GM12891 (cell line): ENCODE measurements at regions not wholly inside any gene's neighbourhood (a gene's known extent, or its start where the extent isn't known, plus 50 kb on each side); places are given as distances from the start of the nearest gene placed in this dataset.
A peak's percentile ranks its signal among the peaks of the same experiment; 100 is the strongest.

Source experiments
- DNase-seq: peaks from one replicate; pipeline ENCODE4 v3.0.0; 2011; ENCODE audit warnings: low spot score; ENCODE audit not compliant: insufficient read length
- FAIRE-seq: peaks from 2 replicates; lab custom pipeline; 2011; peaks lifted over from hg19 to GRCh38; lab: Jason Lieb, UNC
- PAX5 ChIP-seq: IDR thresholded peaks from 2 replicates; pipeline ENCODE4 v1.6.1; 2011; ENCODE audit warnings: low read length, moderate library complexity, mild to moderate bottlenecking; ENCODE audit not compliant: insufficient read depth, severe bottlenecking
- POLR2A ChIP-seq: IDR thresholded peaks from 2 replicates; pipeline ENCODE4 v1.6.1; 2011; ENCODE audit warnings: low read depth, low read length, control low read depth
- POLR2AphosphoS5 ChIP-seq: IDR thresholded peaks from 2 replicates; pipeline ENCODE4 v1.6.1; 2011; ENCODE audit warnings: low read depth, low read length, control low read depth
- POU2F2 ChIP-seq: IDR thresholded peaks from 2 replicates; pipeline ENCODE4 v1.6.1; 2011; ENCODE audit warnings: low read depth, mild to moderate bottlenecking, control low read depth, low read length, moderate library complexity
- SPI1 ChIP-seq: IDR thresholded peaks from 2 replicates; pipeline ENCODE4 v1.6.1; 2011; ENCODE audit warnings: low read depth, low read length, control low read depth
- TAF1 ChIP-seq: IDR thresholded peaks from 2 replicates; pipeline ENCODE4 v1.6.1; 2011; ENCODE audit warnings: low read depth, low read length, control low read depth

DNA sequence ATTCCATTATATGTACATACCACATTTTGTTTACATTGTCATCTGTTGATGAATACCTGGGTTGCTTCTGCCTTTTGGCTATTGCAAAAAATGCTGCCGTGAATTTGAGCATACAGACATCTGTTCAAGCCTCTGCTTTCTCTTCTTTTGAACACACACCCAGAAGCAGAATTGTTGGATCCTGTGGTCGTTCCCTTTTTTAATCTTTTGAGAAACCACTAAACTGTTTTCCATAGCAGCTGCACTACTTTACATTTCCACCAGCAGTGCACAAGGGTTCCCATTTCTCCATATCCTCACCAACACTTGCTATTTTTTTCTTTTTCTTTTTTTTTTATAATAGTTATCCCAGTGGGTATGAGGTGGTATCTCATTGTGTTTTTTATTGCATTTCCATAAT is 123.5 kb downstream of the TEX29 start:
- FAIRE-seq = no peak
- DNase-seq = no peak
- TF ChIP-seq PAX5 (no peak), POU2F2 (no peak), TAF1 (no peak), POLR2A (no peak), SPI1 (no peak), POLR2AphosphoS5 (no peak)

DNA sequence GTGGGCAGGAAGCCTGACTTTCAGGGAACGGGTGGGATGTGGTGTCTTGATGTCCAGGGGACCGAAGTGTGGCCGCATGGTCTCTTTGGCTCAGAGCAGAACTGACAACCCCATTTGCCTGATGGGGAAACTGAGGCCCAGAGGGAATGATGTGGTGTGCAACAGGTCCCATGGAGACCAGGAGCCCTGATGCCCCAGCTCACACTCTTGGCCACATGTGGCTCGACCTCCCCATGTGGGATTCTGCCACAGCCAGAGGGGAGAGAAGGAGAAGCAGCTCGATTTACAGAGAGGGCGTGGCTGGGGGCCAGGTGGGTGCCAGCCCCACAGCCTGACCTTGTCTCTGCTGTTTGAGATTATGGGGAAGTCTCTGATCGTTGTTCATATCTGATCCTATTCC is 128.1 kb downstream of the TEX29 start:
- TF ChIP-seq POLR2AphosphoS5 = no peak
- TF ChIP-seq PAX5 = no peak
- TF ChIP-seq TAF1 = no peak
- TF ChIP-seq POLR2A = no peak
- no peak for TF ChIP-seq POU2F2
- TF ChIP-seq SPI1 = no peak
- FAIRE-seq = no peak
- no peak for DNase-seq

DNA sequence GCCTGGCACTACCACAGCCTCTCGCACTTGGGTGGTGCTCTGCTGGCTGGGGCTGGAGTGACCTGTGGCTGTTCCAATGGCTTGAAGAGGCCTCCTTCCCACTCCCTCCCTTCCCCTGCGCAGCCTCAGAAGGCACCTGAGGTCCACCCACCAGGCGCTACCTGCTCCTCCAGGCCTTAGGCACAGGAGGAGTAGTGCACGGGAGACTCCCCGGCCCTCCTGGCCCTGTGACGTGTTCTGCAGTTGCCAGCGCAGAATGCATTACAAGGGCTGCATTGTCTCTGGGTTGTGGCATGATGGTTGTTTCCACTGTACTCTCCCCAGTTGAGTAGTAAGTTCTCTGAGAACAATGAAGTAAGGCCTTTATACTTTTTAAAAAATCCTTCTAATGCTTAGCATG is 128.6 kb downstream of the TEX29 start:
- FAIRE-seq (no peak), DNase-seq (no peak)
- TF ChIP-seq POU2F2 (no peak), POLR2A (no peak), POLR2AphosphoS5 (no peak), SPI1 (no peak), TAF1 (no peak), PAX5 (no peak)

DNA sequence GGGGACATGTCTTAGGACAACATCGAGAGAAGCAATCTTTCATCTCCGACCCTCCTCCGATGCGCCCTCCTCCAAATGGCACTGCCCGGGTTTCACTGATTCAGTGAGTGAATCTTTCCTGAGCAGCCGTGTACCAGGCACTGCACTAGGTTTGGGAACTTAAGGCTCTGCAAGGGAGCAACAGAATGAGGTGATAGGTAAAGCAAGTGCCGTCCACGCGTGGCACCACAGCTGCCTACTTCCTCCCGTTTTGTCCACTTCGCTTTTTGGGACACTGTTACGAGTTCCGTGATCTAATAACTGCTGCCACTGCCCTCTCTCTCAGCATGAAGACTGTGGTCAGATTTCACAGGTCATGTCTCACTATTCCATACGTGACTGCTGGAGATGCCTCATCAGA is 131.0 kb downstream of the TEX29 start:
- FAIRE-seq = no peak
- DNase-seq = no peak
- no peak for TF ChIP-seq SPI1
- no peak for TF ChIP-seq POLR2A
- TF ChIP-seq POU2F2 = no peak
- TF ChIP-seq TAF1 = no peak
- TF ChIP-seq PAX5 = no peak
- no peak for TF ChIP-seq POLR2AphosphoS5

DNA sequence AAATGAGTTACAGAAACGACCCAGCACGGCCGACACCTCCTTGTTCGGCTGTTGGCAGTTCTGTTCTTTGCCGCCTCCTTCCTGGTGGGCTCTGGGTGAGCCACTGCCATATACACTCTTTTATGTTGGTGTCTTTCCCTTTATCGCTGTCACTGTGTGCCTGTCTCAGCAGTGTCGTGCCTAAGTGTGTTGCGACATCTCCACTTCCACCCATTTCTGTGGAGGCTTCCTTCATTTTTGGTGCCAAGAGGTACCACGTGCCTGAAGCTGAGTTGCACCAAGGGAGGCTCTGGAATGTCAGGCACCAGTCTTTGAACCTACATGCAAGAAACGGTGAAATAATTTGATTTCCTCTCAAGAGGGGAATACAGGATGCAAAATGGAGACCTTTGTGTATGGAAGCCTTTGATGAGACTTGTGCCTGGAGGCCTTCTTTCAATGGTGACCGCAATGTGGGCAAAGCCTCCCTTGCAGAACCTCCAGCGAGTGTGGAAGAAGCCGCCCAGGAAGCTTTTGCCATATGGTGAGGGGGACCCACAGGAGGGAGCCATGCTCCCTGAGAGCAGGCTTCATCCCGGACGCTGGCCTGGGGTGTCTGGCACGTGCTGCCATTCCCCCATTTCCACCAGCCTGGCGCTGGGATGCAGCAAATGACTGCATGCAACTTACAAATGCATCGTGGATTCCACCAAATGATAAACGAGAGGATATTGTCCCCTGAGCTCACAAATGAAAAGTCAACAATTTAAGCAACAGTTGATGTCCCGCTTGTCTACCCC is 136.2 kb downstream of the TEX29 start:
- TF ChIP-seq POU2F2 (no peak), POLR2AphosphoS5 (no peak), POLR2A (no peak), PAX5 (no peak), SPI1 (no peak), TAF1 (no peak)
- FAIRE-seq = no peak
- no peak for DNase-seq

DNA sequence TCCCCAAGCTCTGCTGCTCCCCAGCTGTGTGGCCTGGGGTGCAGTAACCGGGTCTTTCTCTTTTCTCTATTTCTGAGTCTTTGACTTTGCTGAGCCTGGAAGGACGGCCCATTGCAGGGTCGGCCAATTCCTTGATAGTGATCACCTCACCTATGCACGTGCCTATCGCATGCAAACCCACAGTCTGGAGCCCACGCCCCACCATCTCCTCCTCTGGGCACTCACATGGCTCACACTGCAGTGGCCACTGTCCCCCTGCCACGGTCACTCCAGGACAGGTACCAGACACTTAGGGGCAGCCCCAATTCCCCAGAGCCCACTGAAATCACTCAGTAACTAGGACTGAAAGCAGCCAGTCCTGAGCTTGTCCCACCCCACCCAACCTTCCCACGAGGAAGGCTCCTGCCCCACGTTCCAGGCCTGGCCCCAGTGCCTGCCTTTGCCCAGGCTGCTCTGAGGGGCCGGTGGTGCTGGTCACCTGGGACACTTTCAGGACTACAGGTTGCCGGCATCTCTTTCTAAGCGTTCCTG is 137.6 kb downstream of the TEX29 start:
- no peak for TF ChIP-seq POU2F2
- TF ChIP-seq TAF1 = no peak
- TF ChIP-seq SPI1 = no peak
- TF ChIP-seq PAX5 = no peak
- no peak for TF ChIP-seq POLR2AphosphoS5
- no peak for TF ChIP-seq POLR2A
- DNase-seq (no peak), FAIRE-seq (no peak)

DNA sequence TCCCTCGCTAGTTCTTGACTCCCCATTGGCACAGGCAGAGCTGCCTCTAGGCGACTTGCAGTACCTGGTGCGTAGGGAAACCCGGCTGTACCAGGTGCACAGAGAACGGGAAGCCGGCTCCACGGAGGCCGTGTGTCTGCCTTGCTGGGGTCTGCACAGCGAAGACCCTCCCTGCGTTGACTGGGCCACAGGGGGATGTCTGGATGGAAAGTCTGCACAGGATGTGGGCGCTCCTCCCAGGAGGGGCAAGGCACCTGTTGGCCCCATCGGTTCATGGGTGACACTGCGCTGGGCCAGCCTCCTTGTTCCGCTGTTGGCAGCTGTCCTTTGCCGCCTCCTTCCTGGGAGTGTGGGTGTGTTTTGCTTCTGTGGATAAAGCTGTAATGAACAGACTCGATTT is 138.3 kb downstream of the TEX29 start:
- no peak for FAIRE-seq

DNA sequence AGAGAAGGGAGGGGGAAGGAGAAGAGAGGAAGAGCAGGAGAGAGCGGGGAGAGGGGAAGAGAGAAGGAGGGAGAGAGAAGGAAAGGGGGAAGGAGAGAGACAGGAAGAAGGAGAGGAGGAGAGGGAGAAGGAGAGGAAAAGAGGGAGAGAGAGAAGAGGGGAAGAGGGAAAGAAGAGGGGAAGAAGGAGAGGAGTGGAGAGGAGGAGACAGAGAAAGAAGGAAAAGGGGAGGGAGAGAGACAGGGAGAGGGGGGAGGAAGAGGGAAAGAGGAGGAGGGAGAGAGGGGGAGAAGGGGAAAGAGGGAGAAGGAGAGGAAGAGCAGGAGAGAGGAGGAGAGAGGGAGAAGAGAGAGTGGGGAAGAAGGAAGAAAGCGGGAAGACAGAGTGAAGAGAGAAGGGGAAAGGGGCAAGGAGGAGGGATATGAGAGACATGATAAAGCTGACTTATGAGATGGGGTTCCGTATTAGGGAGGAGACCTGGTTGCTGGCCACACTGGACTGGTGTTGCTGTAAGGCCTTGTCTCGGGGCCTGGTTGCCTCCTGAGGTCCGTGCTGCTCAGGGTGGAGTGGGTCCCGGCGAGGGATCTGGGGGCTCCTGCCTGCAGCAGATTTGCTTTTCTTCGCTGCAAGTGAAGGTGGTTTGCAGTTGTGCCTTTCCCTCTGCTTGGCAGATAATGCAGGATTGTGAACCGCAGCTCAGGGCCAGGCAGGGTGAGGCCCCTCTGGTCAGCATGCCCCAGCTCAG is 139.5 kb downstream of the TEX29 start:
- no peak for TF ChIP-seq SPI1
- no peak for TF ChIP-seq TAF1
- no peak for TF ChIP-seq POU2F2
- TF ChIP-seq POLR2AphosphoS5 = no peak
- no peak for TF ChIP-seq POLR2A
- TF ChIP-seq PAX5 = no peak
- no peak for DNase-seq
- FAIRE-seq = no peak

More for the DNA sequence above, 138.3 kb downstream of the TEX29 start:
- TF ChIP-seq POU2F2 = no peak
- no peak for TF ChIP-seq SPI1
- no peak for TF ChIP-seq POLR2A
- TF ChIP-seq POLR2AphosphoS5 = no peak
- TF ChIP-seq PAX5 = no peak
- no peak for TF ChIP-seq TAF1
- no peak for DNase-seq

DNA sequence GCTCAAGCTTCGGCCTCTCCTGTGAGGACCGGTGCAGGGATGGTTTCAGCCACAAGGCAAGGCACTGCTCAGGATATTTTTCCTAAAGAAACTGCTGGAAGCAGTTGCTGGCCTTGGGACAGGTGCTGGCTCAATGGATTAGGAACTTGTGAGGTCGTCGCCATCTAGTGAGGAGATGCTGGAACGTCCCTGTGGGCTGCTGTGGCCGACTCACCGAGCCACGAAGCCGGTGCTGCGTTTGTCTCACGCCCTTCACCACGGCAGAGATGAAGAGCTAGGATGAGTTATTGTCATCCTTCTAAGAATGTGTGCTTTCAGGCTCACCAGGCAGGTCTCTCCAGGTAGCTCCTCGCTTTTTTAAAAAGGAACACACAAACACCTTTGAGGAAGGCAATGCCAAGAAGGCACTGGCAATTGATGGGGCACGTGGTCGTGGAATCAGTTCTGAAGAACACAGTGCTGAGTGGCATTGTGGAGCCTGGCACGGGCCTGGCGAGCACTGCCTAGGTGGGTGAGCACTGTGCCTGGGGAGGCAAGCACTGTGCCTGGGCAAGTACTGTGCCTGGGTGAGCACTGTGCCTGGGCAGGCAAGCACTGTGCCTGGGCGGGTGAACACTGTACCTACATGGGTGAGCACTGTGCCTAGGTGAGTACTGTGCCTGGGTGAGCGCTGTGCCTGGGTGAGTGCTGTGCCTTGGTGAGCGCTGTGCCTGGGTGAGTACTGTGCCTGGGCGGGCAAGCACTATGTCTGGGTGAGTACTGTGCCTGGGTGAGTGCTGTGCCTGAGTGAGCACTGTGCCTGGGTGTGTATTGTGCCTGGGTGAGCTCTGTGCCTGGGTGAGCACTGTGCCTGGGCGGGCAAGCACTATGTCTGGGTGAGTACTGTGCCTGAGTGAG is 140.4 kb downstream of the TEX29 start:
- FAIRE-seq (peak; percentile 13), DNase-seq (no peak)
- TF ChIP-seq PAX5 = no peak
- TF ChIP-seq POLR2A = no peak
- no peak for TF ChIP-seq SPI1
- TF ChIP-seq POU2F2 = no peak
- TF ChIP-seq TAF1 = no peak
- no peak for TF ChIP-seq POLR2AphosphoS5
